HG03025 (cell line): ENCODE measurements at regions not wholly inside any gene's neighbourhood (a gene's known extent, or its start where the extent isn't known, plus 50 kb on each side); places are given as distances from the start of the nearest gene placed in this dataset.

Experiments used
- ATAC-seq: cut with Tn5 transposase; IDR thresholded peaks from one replicate; pipeline ENCODE4 v1.9.1; 2021; ENCODE audit warnings: mild to moderate bottlenecking, moderate library complexity; ENCODE audit not compliant: unreplicated experiment, low FRiP score

DNA sequence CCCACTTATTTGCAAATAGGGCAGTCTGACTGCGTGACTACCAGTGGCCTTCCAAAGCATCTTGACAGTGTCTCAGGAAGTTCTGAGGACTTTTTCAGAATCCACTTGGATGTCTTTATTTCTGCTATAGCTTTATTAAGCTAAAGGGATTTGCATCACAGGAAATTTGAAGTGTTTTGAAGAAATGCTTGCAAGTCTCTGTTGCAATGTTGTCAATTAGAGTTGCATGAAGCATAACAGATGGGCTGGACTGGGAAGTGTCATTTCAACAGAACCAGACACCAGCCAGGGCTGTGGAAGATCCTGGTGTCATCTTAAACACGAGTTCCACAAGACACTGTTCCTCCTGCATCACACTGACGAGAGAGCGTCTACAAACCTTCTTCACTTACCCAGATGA, 224.5 kb downstream of the EN1 start:
- ATAC-seq, result no peak

DNA sequence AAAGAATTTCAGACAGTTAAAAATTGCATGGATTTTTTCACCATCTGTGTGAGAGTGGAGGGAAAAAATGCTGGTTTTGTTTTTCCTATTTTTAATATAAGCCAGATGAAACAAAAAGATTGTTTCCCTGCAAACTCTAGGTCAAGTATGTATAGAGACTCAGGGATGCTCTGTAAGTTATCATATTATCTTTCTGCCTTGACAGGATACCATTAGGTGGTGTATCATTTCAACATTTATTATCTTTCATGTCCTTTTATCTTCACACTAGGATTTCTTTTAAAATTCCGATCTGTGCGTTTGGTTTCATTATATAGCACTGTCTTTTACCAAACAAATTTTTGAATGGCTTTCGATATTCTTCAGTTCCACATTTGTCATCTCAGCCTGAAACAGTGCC, 225.3 kb downstream of the EN1 start:
- no peak for ATAC-seq

DNA sequence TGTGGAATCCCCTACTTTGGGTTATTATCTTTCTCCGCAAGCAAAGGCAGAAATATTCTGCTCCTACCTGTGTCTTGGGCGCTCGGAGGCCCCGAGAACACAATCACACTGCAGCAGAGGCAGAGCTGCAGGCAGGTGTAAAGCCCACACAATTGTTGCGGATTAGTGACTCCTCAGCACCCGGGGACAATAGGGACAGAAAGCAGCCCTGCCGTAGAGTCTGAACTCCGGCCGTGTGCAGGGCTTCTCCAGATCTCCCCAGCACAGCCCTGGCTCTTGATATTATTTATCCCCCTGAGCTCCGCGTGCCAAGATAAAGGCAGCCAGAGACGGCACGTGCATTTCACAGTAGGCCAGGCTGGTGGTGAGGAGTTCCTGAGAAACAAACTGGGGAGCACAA, 229.2 kb downstream of the EN1 start:
- no peak for ATAC-seq

DNA sequence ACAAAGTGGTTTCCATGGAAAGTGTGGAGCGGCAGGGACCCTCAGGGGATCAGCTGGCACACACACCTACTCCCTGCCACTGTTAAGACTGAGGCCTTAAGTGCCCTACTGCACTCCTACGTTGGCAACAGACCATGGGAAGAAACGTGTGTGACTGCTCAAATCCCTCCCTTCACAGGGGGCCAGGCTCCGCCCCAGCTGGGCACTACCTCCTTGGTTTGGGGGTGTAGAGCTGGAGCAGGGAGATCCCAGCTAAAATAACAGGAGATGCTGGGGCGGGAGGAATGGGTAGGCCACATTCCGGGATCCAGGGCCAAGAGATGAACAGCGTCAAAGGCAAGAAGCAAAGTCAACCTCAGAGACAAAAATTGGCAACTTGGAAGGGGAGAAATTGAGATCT, 231.0 kb downstream of the EN1 start:
- ATAC-seq, result no peak

DNA sequence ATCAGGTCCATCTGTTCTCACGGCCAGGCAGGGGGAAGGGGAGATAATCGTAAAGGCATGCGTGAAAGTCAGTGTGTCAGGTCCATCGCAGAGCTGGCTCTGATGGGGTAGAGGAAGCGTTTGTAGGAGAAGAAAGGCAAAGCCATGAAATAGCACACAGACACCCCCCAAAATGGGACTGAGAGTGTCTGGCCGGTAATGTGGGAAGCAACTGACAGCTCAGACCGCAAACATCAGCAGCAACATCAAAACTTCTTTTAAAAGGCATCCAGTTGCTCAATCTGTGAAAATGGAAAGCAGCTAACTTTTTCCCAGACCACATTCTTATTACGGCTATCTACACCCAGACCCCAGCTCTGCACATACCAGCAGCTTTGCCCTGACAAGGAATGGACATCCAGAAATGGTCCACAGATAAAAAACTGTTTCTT, 232.6 kb downstream of the EN1 start:
- ATAC-seq, result no peak

DNA sequence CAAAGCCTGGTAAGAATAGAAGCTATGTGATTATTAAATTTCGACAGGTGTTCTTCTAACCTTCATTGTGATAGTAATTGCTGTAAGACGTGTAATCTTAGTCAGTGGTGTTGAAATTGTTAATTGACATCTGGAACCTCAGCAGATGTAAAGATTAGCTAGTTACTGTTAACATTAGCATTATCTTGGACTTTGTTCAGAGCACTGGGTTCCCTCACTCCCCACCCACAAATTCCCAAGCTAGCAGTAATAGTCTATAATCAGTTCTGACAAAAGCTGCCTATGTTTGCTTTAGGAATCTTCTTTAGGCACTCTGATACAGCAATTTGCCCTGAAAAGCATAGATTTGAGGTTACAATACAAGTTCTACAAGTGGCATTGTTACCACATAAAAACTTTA, 233.7 kb downstream of the EN1 start:
- ATAC-seq, result no peak

DNA sequence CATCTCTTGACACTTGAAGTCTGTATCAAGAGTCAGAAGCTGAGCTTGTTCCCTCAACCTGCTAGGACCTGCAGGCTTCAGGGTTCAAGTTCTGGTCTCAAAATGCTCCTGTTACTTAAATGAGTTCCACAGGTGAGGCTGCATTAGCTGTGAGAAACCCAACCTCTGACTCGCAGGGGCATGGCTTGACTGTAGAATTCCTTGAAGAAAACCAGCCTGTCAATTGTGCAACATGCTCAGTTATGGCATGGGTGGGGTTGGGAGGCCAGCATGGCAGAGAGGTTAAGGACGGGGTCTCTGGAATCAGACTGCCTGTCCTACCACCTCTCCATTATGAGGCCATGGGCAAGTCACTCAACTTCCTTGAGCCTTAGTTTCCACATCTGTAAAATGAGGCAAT, 235.8 kb downstream of the EN1 start:
- no peak for ATAC-seq

DNA sequence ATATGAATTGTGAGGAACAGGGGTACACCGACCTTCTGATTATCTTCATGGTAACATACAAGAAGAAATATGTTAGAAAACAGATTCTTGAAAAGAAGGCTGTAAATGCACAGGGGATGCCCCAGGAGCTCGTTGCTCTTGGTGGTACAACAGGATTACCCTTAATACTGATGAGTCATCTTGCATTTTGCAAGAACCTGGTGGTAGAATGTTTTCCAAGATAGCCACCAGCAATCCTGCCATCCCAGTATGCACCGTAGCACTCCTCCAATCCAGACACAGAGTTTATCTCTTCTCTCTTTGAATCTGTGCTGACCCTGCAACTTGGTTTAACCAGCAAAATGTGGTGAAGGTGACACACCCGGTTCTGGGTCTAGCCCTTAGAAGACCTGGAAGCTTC, 238.3 kb downstream of the EN1 start:
- ATAC-seq, result no peak

DNA sequence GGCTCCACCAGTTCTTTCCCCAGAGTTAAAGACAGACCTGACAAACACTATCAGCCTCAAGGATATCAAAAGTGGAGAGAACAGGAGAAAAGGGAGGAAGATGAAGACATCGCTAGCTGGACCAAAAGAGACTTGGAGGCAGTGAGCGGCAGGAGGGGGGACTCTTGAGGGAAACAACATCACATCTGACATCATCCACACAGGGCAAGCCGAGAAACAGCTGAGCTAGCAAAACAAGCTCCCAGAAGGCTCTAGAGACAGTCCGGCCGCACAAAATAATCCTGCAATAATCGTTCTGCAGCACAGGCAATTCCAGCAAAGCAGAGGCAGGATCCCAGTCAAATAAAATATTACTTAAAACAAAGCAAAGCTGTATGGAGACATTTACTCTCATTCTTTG, 239.8 kb downstream of the EN1 start:
- ATAC-seq, result no peak

DNA sequence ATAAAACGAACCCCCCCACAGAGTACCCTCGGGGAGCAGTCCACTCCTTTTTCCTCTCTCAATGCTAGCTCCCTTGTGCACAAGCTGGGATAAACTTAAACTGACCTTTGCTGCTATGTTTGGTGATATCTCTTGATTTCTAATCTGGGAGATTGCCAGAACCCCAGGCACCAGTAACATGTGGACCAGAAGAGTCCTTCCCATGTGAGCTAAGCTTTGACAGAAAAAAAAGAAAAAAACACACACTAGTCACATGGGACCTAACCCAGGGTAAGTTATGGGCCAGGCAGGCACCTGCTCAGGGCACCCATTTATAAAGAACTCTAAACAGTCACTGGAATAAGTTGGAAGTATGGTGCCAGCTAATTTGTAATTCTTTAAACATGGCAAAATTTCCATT, 242.6 kb downstream of the EN1 start:
- no peak for ATAC-seq

DNA sequence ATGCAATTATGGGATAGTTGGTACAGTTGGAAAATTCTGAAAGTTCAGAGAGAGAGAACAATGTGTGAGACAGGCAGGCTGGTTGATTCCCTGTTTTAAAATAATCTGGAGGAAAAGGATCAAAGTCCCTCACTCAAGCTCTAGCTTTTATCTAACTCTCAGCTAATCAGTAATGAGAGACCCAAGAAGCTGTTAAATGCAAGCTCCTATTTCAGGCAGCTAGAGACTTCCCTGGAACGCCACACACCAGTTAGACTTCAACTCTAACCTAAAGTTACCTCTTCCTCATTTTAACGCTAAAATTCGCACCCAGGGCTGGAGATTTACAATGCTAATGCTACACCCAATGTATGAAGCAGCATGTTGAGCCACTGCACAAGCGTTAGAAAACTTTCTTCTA, 243.1 kb downstream of the EN1 start:
- no peak for ATAC-seq

DNA sequence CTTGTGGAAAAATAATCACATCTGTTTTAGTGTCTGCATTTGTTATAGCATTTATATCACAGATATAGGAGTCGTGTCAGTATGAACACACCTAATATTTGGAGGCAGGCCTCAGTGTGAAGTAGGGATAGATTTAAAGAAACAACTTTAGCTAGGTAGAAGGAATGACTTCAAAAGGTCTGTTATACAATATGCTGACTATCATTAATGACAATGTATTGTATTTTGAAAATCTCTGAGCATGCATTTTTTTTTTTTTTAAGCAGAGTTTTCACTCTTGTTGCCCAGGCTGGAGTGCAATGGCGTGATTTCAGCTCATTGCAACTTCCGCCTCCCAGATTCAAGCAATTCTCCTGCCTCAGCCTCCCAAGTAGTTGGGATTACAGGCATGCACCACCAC, 248.3 kb downstream of the EN1 start:
- ATAC-seq, result no peak

DNA sequence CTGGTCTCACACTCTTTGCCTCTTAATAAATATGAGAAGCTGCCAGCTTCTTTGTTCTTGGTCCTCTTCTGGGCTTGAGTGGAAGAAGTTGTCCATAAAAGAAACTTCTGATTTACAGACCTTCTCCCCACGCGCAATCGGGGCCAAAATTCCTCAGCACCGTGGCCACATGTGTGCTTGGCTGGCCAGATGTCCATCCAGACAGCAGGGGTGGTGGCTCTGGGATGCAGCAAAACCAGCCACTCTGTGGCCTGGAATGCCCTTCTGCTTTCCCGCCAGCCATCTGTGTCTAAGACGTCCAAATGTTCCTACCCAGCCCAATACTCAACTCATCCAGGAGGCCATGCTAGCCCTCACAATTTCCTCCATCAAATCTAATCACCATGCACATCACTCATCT, 250.8 kb downstream of the EN1 start:
- no peak for ATAC-seq

DNA sequence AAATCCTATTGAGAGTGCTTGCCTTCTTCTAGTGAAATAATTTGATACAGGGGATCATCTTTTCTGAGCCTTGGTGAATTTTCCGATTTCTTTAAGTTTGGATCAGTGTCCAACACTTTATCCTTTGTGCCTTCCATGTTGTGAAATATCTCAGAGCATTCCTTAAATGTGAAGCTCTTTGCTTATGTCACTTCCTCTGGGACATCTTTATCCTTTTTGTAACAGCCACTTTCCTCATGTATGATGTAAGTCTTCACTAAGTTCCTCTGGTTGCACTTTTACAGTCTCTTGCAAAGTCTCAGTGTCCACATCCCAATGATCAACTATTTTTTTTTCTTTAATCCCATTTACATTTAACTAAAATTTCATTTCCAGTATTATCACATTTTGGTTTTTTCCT, 254.2 kb downstream of the EN1 start:
- no peak for ATAC-seq

DNA sequence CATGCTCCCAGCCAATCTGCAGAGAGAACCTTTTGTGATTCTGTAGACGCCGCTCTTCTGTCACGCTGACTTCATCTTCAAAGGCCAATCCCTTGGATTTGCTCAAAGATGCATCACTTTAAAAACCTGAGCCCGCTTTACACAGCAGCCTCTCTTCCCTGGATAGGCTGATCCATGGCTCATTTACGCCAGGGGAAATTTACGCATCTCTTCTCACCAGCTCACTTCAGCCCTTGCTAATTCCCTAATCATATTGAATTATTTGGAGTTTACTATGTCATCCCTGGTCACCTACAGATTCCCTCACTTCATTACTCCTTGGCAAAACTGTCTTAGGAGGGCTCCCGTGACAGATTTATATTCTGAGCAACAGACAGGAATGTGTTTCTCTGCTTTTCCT, 256.2 kb downstream of the EN1 start:
- ATAC-seq, result no peak

DNA sequence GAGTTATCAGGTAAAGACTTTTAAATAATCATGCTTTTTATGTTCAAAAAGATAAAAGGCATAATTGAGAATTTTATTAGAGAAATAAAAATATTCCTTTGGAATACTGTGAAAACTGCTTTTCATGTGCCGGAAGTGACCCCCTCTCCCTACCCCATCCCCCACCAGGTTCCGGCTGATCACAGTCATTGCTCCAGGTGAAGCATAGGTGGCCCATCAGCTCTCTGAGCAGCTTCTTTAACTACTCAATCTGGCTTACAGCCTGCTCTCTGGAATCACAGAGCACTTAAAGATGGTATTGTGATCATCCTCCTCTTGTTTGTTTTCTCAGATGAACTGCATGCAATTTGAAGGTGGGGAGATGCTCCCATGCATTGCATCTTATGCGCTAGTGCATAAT, 257.7 kb downstream of the EN1 start:
- no peak for ATAC-seq

DNA sequence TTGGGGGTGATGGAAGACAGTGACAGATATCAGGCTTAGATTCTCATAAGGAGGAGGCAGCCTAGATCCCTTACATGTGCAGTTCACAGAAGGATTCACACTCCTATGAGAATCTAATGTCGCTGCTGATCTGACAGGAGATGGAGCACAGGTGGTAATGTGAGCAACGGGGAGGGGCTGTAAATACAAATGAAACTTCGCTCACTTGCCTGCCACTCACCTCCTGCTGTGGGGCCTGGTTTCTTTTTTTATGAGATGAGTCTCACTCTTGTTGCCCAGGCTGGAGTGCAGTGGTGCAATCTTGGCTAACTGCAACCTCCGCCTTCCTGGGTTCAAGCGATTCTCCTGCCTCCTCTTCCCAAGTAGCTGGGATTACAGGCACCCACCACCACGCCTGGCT, 258.6 kb downstream of the EN1 start:
- no peak for ATAC-seq

DNA sequence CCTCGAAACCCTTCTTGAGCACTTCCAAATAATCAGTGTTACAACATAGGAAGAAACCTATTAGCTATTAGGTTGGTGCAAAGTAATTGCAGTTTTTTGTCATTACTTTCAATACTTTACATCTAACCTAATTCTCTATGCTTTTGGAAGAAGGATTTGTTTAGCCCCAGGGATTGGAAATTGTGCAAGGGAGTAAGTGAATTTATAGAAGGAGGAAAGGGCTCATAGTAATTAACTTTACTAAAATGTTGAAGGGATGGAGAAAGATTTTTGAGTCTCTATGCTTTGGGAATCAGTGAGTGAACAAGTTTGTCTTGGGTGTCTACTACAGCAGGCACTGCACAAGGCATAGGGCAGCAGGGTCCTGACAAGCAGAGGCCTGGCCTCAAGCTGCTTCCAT, 261.1 kb downstream of the EN1 start:
- ATAC-seq, result no peak

DNA sequence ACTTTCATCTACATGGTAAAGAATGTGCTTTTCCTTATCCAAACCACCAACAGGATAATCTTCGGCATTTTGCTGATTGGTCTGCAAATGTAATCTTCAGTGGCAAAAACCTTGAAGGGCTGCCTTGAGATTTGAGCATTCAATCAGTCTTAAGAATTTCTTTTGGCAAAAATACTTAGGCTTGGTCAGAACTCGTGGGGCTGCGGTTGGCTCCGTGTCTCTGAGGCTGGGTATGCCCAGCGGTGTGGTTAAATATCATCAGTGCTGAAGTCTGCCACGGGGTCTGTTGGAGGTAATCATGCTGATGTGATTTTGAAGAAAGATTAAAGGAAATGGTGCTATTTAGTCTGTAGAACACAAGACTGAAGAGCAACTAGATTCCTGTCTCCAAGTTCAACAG, 262.6 kb downstream of the EN1 start:
- ATAC-seq, result no peak

DNA sequence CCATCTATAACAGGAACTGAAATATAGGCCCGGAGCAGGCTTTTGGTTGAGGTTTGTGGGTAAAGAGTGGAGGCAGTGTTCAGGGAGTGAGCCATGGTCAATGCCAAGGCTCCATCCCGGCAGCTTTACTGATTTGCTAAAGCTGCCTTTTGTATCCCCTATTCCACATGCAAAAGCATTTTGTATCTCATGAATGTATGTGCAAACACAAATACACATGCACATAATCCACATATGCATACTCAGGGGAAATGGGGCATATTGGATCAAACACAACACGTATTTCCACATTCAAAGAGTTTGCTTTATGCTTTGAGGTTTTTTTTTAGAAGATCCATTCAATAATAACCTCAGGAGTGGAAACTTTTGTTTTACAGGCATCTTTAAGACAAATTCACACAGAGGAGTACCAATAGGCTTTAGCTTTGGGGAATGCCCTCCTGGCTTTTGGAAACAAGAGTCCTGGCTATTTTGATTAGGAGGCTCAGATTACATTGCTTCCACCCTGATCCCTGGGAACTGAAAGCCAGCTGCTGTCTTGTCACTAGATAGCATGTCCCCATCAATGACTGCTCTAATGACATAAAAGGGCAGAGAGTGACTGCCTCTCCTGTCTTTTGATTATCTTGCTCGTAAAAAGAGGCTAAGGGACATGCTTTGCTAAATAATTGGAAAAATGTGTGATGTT, 263.2 kb downstream of the EN1 start:
- no peak for ATAC-seq

DNA sequence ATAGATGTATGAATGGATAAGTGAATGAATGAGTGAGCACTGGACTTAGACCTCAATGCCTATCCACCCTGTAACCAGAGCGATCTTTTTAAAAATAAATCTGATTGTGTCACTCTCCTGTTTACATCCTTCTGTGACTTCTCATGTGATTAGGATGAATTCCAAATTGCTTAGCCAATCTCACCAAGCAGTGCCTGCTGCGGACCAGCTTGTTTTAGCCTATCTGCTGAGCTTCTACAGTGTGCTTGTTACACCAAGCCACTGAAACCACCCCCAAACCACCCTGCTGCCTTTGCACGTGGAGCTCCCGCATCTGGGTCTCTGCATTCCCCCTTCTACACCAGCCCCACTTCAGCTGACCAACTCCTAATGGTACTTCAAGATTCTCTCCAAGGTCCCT, 265.4 kb downstream of the EN1 start:
- ATAC-seq, result no peak

DNA sequence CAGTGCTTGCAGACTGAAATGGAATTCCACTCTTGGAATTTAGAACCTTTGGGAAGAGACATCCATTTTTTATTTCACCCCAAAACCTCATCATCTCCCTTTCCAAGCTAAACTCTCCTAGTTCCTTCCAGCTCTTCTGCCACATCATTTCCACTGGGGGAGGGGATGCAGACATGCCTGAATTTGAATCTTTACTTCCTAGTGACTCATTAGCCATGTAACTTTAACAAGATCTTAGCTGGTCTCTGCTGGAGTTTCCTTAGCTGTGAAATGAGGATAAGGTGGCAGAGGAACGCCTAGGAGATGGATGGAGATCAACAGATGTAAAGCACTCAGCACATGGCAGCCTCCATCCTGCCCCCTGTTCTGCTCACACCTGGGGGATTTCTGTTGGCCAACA, 266.8 kb downstream of the EN1 start:
- ATAC-seq, result no peak

DNA sequence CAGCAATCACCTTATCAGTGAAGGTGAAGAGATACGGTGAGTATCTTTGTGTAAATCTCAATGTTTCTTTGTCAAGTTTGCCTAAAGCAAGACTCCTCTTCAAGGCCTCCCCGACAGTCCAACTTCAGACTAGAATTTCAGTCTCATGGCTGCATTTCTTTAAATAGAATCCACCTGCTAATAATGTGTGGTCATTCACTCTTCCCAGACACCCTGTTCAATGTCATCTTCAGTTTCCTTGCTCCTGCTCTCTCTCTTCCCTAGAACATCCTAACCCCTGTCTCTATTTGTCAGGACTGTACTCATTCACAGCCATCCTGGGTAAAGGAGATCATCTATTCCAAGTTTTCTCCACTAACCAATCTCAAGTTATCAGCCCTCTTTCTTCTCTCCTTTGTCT, 267.3 kb downstream of the EN1 start:
- ATAC-seq, result no peak
